ENCODE measurements at regions not wholly inside any gene's neighbourhood (a gene's known extent, or its start where the extent isn't known, plus 50 kb on each side); places are given as distances from the start of the nearest gene placed in this dataset.
A peak's percentile ranks its signal among the peaks of the same experiment; 100 is the strongest.

DNA sequence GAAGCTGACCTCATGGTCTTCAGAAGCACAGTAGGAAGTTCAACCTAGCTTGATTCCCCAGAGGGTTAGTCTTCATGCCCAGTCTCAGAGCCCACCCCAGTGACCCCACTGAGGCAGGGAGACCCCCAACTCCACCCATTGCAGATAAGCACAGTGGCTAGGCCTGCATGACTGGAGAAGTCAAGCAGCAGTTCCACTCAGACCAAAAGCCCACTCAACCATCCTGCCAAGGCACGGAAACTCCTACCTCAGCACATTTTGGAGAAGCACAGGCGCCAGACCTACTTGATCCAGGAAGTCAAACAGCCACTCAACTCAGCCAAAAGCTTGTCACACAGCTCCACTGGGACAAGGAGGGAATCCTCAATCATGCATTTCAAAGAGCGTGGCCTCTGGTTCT is 78.4 kb upstream of the HTR1E start:
- H3K4me3 Mint-ChIP-seq = no peak overlapping the region
- H3K27me3 ChIP-seq (ENCODE audit: control insufficient read depth, insufficient read depth, low read length, poor library complexity, severe bottlenecking) = no peaks in the 10 kb centered on the region
- WGBS, 2 experiments (ENCODE audit: insufficient coverage in 1 of 2, insufficient read length in 1 of 2) = 96% methylated on average over 3 of the region's 3 CpGs; no CpG with 5 or more reads in 1 of the 2 experiments

DNA sequence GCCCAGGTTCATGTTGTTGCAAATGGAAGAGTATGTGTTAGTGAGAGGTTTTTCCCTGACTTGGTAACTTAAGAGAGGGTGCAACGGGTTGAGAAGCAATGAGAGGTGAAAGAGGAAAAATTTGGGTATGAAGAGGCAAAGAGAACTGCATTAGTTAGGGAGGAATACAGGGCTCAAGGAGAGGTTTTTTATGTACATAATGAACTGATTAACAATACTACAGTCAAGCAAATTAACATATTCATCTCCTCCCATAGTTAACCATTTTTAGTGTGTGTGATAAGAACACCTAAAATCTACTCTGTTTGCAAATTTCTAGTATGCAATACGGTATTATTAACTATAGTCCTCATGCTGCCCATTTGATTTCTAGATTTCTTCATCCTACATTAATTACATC is 79.5 kb upstream of the HTR1E start:
- no peak overlapping the region for H3K27ac ChIP-seq (ENCODE audit: low read depth, low read length)
- TF ChIP-seq, protein P1, sequence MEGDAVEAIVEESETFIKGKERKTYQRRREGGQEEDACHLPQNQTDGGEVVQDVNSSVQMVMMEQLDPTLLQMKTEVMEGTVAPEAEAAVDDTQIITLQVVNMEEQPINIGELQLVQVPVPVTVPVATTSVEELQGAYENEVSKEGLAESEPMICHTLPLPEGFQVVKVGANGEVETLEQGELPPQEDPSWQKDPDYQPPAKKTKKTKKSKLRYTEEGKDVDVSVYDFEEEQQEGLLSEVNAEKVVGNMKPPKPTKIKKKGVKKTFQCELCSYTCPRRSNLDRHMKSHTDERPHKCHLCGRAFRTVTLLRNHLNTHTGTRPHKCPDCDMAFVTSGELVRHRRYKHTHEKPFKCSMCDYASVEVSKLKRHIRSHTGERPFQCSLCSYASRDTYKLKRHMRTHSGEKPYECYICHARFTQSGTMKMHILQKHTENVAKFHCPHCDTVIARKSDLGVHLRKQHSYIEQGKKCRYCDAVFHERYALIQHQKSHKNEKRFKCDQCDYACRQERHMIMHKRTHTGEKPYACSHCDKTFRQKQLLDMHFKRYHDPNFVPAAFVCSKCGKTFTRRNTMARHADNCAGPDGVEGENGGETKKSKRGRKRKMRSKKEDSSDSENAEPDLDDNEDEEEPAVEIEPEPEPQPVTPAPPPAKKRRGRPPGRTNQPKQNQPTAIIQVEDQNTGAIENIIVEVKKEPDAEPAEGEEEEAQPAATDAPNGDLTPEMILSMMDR (conservative IDR thresholded peaks at IDR 0.05) = no peak

More for the DNA sequence above, 78.4 kb upstream of the HTR1E start:
- no peak overlapping the region for H3K27ac ChIP-seq (ENCODE audit: low read depth, low read length)
- no peak for DNase-seq
- no peaks in the 10 kb centered on the region for H3K9me3 ChIP-seq (ENCODE audit: control insufficient read depth, low read length)
- H3K9ac ChIP-seq (ENCODE audit: extremely low read depth, low read length, poor library complexity, severe bottlenecking) = no peak overlapping the region
- H3K36me3 ChIP-seq (ENCODE audit: control insufficient read depth, insufficient read depth, low read length) = no peaks in the 10 kb centered on the region
- H3K4me3 ChIP-seq (ENCODE audit: low read length) = no peak overlapping the region
- Mint-ChIP-seq H3K27ac (no peak overlapping the region), H3K9me3 (peaks cover 2% of the 10 kb centered on the region), H3K27me3 (ENCODE audit: insufficient read depth) (no peaks in the 10 kb centered on the region), H3K4me1 (no peaks in the 10 kb centered on the region), H3K36me3 (ENCODE audit: low read depth) (no peaks in the 10 kb centered on the region)
- TF ChIP-seq, protein P1 (conservative IDR thresholded peaks at IDR 0.05) = no peak
- H3K4me1 ChIP-seq (ENCODE audit: control insufficient read depth, insufficient read depth, low read length) = no peaks in the 10 kb centered on the region

DNA sequence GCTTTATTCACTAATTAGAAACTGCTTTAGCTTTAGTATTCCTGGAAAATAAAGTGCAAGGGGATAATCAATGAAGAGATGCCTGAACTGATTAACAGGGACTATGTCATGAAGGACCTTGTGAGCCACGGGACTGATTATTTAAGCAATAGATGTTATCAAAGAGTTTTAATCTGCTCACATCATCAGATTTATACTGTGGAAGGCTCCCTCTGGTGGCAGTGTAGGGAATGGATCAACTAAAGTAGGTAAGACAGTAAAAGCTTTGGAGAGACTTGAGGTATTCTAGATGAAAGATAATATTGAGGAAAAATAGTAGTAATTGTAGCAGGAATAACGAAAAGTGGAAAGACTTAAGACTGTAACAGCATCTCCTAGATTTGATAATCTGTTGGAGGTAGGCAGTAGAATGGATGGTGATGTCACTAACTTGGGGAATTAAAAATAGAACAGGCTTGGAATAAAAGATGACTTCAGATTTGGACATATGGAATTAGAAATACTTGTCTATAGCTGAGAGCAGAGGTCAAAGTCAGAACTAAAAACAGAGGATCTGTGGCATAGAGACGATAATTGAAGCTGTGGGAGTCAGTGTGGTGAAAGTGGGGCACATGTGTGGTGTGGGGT is 80.3 kb upstream of the HTR1E start:
- H3K4me3 Mint-ChIP-seq = no peak overlapping the region
- Histone ChIP-seq H3K4me1 (ENCODE audit: control insufficient read depth, insufficient read depth, low read length) (no peaks in the 10 kb centered on the region), H3K36me3 (ENCODE audit: control insufficient read depth, insufficient read depth, low read length) (no peaks in the 10 kb centered on the region), H3K9me3 (ENCODE audit: control insufficient read depth, low read length) (no peaks in the 10 kb centered on the region), H3K9ac (ENCODE audit: extremely low read depth, low read length, poor library complexity, severe bottlenecking) (no peak overlapping the region), H3K27me3 (ENCODE audit: control insufficient read depth, insufficient read depth, low read length, poor library complexity, severe bottlenecking) (no peaks in the 10 kb centered on the region), H3K27ac (ENCODE audit: low read depth, low read length) (no peak overlapping the region), H3K4me3 (ENCODE audit: low read length) (no peak overlapping the region)
- H3K9me3 Mint-ChIP-seq = no peaks in the 10 kb centered on the region
- 31 to 34% methylated on average over 3 of the region's 3 CpGs for WGBS, 2 experiments (ENCODE audit: insufficient coverage in 1 of 2, insufficient read length in 1 of 2)
- DNase-seq = peak; percentile 78
- TF ChIP-seq, protein P1 (conservative IDR thresholded peaks at IDR 0.05) = peak; percentile 96
- no peaks in the 10 kb centered on the region for H3K27me3 Mint-ChIP-seq (ENCODE audit: insufficient read depth)
- no peak overlapping the region for H3K27ac Mint-ChIP-seq
- H3K36me3 Mint-ChIP-seq (ENCODE audit: low read depth) = no peaks in the 10 kb centered on the region
- no peaks in the 10 kb centered on the region for H3K4me1 Mint-ChIP-seq

More for the DNA sequence above, 79.5 kb upstream of the HTR1E start:
- H3K9me3 ChIP-seq (ENCODE audit: control insufficient read depth, low read length) = no peaks in the 10 kb centered on the region
- DNase-seq = no peak
- Mint-ChIP-seq H3K27ac (no peak overlapping the region), H3K4me3 (no peak overlapping the region), H3K4me1 (no peaks in the 10 kb centered on the region), H3K36me3 (ENCODE audit: low read depth) (no peaks in the 10 kb centered on the region), H3K9me3 (no peaks in the 10 kb centered on the region), H3K27me3 (ENCODE audit: insufficient read depth) (no peaks in the 10 kb centered on the region)
- H3K36me3 ChIP-seq (ENCODE audit: control insufficient read depth, insufficient read depth, low read length) = no peaks in the 10 kb centered on the region
- no peak overlapping the region for H3K9ac ChIP-seq (ENCODE audit: extremely low read depth, low read length, poor library complexity, severe bottlenecking)
- WGBS, 2 experiments (ENCODE audit: insufficient coverage in 1 of 2, insufficient read length in 1 of 2) = 89 to 100% methylated on average over 1 to 2 of the region's 2 CpGs
- no peak overlapping the region for H3K4me3 ChIP-seq (ENCODE audit: low read length)
- no peaks in the 10 kb centered on the region for H3K4me1 ChIP-seq (ENCODE audit: control insufficient read depth, insufficient read depth, low read length)
- no peaks in the 10 kb centered on the region for H3K27me3 ChIP-seq (ENCODE audit: control insufficient read depth, insufficient read depth, low read length, poor library complexity, severe bottlenecking)

All from endodermal cell (in vitro differentiated cells).